ENCODE measurements at regions not wholly inside any gene's neighbourhood (a gene's known extent, or its start where the extent isn't known, plus 50 kb on each side); places are given as distances from the start of the nearest gene placed in this dataset.
"Not testable (repeated sequence)": the region's sequence is repeated elsewhere in the genome, so short reads cannot be mapped to it uniquely, and the experiment has no call there.

DNA sequence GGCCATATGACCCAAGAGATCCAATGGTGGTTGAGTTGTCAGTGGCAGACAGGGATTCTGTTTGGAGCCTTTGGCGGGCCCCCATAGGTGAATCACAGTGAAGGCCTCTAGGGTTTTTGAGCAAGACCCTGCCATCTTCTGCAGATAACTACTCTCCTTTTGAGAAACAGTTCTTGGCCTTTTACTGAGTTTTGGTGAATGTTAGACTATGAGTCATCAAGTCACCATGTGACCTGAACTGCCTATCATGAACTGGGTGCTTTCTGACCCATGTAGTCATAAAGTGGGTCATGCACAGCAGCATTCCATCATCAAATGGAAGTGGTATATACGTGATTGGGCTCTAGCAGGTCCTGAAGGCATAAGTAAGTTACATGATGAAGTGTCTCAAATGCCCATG lies 236.6 kb downstream of the TFAP2B start:
- TF ChIP-seq CTCF, EZH2, EZH2phosphoT487 (IDR thresholded peaks at IDR 0.05): not testable (repeated sequence)
